HL-60/S4 (cell line): ENCODE measurements at regions not wholly inside any gene's neighbourhood (a gene's known extent, or its start where the extent isn't known, plus 50 kb on each side); places are given as distances from the start of the nearest gene placed in this dataset.

ENCODE experiments used
- in situ Hi-C: fragments of 300-500 bp; cut with MboI; formaldehyde crosslinking; loops from 2 replicates; pipeline ENCODE4 v1.14.3; 2022; ENCODE audit warnings: low sequenced_read_pairs

- in situ Hi-C loops, result no loop called here
These were observed 166.7 kb downstream of the ALG10 start for GRCh38 chr12:34188974-34189373.

DNA sequence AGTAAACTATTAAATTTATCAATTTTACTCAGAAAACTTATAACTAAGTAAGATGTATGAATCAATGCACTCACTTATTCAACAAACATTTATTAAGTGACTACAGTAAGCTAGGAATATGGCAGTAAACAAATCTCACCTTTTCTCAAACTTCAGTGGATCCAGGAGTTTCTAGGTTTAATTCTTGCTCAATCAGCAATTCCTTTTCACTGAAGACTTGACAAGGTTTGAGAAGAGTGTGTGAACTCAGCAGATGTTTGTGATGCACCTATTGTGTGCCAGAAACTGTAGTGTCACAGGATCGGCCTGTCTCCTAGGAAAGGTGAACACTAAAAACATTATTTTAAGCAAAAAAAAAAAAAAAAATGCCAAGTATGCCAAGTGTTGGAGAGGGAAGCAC is 167.8 kb downstream of the ALG10 start:
- in situ Hi-C loops, result no loop called here

DNA sequence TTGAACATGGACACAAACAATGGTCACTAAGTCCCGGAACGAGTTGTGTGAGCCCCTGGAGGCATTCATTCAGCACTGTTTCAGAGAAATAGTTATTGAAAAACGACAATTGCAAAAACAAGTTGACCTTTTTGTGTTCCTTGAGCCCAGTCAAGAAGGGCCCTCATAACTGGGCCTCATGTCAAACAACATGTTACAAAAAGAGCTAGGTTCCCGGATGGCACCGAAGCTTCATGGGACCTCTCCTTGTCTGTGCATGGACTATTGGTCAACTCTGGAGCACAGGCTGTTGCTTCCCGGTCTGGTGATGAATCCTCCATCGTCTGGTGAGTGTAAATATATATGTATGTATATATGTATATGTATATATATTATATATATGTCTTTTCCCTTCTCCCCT is 176.6 kb downstream of the ALG10 start:
- in situ Hi-C loops, result no loop called here

- in situ Hi-C loops, result loop anchor here (25.0 kb wide), 2 partner anchors 167 to 1442 kb away; partner anchors contain the start of gene YARS2
These were observed 181.7 kb downstream of the ALG10 start for GRCh38 chr12:34203866-34204620.

DNA sequence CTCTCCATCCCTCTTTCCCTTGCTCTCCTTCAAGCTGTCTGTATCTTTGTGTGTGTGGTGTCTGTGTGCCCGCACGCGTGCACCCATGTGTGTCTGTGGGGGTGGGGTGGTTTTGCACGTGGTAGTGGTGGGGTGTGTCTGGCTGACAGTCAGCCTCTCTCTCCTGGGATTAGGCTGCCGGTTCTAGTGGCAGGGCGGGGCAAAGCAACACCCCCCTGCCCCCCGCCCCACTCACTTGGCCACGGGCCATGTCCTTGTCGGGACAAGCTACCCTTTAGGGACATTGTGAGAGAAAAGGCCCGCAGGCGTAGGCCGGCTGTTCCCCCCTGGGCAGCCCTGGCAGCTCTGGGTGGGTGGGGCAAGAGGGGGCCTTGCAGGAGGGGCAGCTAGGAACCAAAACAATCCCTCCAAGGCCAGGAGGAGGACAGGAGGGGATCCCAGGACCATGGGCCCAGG is 182.6 kb downstream of the ALG10 start:
- in situ Hi-C loops, result loop anchor here (25.0 kb wide), 2 partner anchors 168 to 1443 kb away; partner anchors contain the start of gene YARS2

GRCh38 chr12:34205401-34205800 is 183.1 kb downstream of the ALG10 start:
- in situ Hi-C loops, result loop anchor here (25.0 kb wide), 2 partner anchors 168 to 1443 kb away; partner anchors contain the start of gene YARS2

DNA sequence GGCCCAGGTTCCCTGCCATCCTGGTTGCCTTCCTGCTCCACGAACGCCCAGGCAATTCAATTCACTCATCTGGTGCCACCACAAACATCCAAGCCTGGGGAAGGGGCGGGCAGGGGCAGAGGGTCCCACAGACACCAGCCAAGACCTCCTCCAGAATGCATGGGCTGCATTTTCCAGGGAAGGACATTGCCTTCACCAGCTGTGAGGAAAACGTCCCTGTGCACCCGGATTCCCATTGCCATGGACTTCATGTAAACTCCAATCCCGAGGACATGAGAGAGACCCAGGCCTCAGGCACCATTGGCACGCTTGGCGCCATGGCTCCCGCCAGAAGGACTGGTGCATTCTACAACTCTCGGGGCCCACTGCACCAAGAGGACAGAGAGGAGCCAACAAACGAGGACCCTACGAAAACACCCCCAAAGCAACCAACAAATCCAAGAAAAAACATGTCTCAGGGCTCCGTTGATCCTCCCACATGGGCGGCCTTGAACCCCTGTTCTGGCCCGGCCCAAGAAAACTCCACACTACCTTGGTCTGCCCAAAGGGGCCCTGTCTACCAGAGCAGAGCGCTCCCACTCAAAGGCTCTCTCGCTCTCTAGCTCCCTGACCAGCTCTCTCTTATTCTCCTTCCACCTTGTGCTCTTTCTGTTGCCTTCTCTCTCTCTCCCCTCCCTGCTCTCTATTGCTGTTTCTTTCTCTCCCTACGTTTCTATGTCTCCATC is 183.9 kb downstream of the ALG10 start:
- in situ Hi-C loops, result loop anchor here (25.0 kb wide), 2 partner anchors 169 to 1444 kb away; partner anchors contain the start of gene YARS2

GRCh38 chr12:34207858-34208257 is 185.6 kb downstream of the ALG10 start:
- in situ Hi-C loops, result loop anchor here (25.0 kb wide), 2 partner anchors 171 to 1446 kb away; partner anchors contain the start of gene YARS2

DNA sequence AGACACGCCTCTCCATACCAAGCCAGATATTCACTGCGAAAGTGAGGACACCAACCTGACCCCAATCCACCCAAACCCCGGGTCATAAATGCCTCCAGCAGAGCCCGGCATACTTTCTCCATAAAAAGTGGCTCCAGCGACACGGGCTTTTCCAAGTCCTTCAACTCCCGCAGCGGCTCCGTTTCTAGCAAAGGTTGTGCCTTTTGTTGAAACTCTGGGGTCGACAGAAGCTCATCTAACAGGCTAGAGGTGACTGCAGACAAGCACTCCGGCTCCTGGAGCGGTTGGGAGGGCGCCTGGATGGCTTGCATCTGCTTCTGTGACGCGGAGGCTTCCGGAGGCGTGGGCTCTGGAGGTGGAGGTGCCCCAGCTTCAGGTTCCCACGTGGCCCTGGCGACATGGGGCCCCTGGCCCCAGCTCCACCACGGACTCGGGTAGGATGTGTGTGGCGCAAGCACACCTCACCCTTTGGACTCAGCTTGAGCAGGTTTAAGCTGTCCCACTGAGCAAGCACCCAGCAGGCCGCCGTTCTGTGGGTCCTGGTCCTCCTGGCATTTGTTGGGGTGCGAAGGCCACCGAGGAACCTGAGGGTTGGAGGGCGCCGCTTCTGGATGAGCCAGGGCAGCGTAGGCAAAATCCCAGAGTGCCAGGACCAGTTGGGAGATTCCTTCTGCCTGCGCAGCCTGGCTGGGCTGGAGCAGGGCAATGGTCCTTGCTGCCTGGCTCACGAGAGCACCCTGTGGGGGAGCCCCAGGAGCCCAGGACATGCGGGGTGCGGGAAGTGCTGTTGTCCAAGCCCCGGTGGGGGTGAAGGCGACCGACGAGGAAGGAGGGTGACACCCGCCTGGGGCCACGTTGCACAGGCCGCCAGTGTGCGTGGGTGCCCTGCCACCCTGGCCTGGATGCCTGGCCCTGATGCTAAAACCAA is 186.3 kb downstream of the ALG10 start:
- in situ Hi-C loops, result loop anchor here (25.0 kb wide), 2 partner anchors 171 to 1446 kb away; partner anchors contain the start of gene YARS2

DNA sequence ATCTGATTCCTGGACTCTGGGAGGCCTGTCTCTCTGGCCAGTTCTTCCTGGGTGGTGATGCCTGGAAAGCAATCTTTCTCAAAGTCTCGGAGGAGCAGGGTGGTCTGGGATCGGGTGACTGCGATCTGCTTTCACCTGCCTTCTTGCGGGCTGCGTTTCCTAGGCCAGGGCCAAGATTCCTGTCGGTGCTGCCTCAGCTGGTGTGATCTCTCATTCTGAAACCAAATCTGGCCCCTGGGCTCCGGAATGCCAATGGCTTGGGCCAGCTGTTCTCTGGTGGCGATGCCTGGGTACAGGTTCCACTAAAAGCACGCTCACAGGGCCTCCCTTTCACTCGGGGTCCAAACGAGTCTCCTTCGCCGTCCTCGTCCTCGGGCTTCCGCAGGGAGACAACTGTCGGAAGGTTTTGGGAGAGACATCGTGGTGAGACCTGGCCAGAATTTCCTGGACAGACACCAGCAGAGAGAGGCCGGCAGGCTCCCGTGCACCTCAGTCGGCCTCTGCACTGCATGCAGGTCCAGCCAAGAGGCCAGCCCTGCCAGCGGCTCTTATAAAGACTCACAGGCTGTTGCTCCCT is 187.1 kb downstream of the ALG10 start:
- in situ Hi-C loops, result loop anchor here (25.0 kb wide), 2 partner anchors 172 to 1447 kb away; partner anchors contain the start of gene YARS2

GRCh38 chr12:34210183-34210582 is 187.9 kb downstream of the ALG10 start:
- in situ Hi-C loops, result loop anchor here (25.0 kb wide), 2 partner anchors 173 to 1448 kb away; partner anchors contain the start of gene YARS2

- in situ Hi-C loops, result loop anchor here (25.0 kb wide), 2 partner anchors 174 to 1449 kb away; partner anchors contain the start of gene YARS2
These were observed 188.6 kb downstream of the ALG10 start for GRCh38 chr12:34210689-34211530.

DNA sequence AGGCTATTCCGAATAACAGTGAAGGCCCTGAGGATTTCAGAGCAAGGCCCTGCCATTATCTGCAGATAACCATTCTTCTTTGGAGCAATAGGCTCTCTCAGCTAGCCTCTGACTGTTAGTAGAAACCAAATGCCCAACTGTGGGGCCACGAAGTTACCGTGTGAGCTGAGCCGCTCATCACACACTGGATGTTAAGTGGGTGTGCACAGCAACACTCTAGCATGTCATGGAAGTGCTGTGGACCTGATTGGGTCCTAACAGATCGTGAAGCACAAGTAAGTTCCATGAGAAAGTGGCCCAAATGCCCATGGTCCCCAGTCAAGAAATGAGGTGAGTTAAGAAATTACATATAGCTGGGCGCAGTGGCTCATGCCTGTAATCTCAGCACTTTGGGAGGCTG is 190.4 kb downstream of the ALG10 start:
- in situ Hi-C loops, result loop anchor here (25.0 kb wide), 2 partner anchors 175 to 1450 kb away; partner anchors contain the start of gene YARS2

DNA sequence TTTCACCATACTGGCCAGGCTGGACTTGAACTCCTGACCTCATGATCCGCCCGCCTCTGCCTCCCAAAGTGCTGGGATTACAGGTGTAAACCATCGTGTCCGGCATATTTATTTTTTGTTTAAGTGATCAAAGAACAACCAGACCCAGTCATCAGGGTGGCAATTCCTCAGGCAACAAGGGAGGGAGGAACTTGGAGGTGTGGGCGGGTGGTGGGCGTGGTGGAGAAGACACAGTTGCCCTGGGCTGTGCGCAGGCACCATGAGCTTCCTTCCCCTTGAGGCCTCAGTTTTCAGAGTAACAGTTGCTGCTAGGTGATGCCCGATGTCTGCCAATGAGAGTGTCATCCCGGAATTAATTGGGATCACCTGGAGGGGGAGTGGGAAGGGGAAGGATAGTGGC is 191.7 kb downstream of the ALG10 start:
- in situ Hi-C loops, result loop anchor here (25.0 kb wide), 2 partner anchors 177 to 1452 kb away; partner anchors contain the start of gene YARS2

DNA sequence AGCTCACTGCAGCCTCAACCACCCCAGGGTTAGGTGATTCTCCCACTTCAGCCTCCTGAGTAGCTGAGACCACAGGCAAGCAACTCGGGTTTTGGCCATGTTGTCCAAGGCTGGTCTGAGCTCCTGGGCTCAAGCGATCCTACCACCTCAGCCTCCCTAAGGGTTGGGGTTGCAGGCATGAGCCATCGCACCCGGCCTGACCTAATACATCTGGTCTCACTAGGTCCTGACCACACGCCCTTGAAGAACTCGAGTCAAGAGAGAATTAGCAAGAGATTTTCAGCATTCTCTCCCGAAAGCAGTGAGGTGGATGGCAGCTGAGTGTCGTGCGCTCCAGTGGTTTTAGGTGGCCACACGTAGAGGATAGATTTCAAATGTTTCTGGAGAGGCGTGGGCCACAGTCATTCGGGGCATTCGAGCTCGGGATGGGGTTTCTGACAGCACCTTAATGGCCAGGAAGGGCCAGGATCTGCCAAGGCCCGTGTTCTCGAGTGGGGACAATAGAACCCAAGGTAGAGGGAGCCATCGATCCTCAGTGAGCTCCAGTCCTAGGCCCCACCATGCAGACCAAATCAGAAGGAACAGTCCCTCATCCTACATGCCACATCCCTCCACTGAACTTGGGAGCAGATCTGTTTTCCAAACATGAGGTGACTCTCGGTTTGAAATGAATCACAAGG is 193.1 kb downstream of the ALG10 start:
- in situ Hi-C loops, result loop anchor here (25.0 kb wide), 2 partner anchors 178 to 1453 kb away; partner anchors contain the start of gene YARS2

DNA sequence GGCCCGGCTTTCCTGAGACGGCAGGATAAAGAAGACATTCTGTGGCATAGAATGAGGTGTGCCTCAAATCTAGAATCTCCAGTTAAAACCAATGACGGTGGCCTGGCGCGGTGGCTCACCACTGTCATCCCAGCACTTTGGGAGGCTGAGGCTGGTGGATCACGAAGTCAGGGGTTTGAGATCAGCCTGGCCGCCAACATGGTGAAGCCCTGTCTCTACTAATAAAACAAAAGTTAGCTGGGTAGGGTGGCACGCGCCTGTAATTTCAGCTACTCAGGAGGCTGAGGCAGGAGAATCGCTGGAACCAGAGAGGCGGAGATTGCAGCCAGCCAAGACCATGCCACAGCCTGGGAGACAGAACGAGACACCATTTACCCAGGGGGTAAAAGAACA is 193.6 kb downstream of the ALG10 start:
- in situ Hi-C loops, result loop anchor here (25.0 kb wide), 2 partner anchors 179 to 1454 kb away; partner anchors contain the start of gene YARS2

DNA sequence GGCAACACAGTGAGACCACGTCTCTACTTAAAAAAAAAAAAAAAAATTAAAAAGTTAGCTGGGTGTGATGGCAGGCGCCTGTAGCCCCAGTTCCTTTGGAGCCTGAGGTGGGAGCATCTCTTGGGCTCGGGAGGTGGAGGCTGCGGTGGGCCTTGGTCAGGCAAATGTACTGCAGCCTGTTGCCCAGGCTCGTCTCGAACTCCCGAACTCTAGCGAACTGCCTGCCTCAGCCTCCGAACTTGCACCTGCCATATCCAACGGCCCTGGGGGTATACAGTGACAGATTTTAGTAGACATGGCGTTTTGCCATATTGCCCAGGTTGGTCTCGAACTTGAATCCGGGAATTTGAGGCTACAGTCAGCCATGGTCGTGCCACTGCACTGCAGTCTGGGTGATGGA is 195.4 kb downstream of the ALG10 start:
- in situ Hi-C loops, result loop anchor here (25.0 kb wide), 2 partner anchors 180 to 1455 kb away; partner anchors contain the start of gene YARS2
